HG03108 (cell line): ENCODE measurements at regions not wholly inside any gene's neighbourhood (a gene's known extent, or its start where the extent isn't known, plus 50 kb on each side); places are given as distances from the start of the nearest gene placed in this dataset.
A peak's percentile ranks its signal among the peaks of the same experiment; 100 is the strongest.

ENCODE experiments used
- ATAC-seq: cut with Tn5 transposase; IDR thresholded peaks from one replicate; pipeline ENCODE4 v1.9.1; 2021; ENCODE audit warnings: moderate library complexity; ENCODE audit not compliant: unreplicated experiment

DNA sequence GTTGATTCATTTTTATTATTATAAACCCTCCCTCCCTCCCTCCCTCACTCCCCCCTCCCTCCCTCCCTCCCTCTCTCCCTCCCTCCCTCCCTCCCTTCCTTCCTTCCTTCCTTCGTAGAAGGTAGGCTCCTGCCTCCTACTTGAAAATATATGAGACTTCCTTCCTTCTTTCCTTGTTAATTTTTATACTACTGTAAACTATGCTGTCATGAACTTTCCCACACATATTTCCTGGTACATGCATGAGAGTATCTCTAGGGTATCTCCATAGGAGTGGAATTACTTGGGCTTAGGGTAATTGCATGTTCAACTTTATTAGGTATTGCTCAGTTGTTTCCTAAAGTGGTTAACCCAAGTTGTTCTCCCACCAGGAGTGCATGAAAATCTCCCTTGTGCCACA lies 330.6 kb downstream of the KCNRG start:
- no peak for ATAC-seq

DNA sequence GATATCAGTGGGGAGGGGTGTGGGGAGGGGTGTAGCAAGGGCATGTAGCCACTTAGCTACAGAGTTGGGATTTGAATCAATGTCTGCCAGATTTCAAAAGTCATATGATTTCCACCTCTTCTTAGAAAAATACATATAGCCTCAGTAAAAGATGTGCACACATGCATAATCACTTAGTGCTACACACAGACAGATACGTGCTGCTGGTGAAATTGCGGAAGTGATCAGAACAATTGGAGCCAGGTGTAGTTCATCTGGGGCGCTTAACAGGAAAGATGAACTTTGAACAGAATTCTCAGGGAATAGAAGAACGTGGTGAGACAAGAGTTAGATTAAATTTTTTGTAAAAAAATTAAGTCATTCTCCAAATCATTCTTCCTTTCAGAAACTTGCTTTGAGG lies 333.1 kb downstream of the KCNRG start:
- ATAC-seq, result no peak

DNA sequence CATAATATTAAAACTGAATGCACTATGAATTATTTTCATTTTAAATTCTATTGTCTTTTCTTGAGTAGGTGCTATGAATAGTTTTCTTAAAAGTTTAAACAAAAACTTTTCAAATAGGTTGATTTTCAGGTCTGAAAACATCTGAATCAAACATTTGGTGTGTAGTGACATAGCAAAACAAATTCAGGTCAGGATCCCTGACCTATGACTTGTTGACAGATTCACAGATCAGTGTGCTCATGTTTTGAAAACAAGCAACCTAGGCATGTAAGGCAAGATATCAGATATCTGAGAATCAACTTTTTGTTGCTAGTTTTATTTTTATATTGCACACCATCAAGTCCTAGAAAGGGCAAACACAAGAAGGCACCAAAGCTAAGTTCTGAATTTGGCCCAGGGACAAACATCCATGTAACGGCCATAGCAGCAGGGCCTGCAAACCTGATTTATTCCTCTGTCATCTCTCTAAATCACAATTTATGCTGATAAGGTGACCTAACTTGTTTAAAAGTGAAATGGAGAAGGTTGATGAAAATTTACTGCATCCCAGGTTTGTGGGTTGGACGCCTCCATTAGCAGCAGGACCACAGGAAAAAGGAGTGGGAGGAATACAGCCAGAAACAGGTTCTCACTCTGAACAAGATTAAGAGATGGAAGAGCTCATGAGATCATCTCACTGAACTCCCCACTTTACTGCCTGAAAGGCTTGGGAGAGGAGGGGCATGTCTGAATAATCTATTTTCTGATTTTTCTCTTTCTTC lies 337.7 kb downstream of the KCNRG start:
- ATAC-seq, result no peak

- ATAC-seq, result no peak
Observed at GRCh38 chr13:50353651-50354415, 338.6 kb downstream of the KCNRG start.

DNA sequence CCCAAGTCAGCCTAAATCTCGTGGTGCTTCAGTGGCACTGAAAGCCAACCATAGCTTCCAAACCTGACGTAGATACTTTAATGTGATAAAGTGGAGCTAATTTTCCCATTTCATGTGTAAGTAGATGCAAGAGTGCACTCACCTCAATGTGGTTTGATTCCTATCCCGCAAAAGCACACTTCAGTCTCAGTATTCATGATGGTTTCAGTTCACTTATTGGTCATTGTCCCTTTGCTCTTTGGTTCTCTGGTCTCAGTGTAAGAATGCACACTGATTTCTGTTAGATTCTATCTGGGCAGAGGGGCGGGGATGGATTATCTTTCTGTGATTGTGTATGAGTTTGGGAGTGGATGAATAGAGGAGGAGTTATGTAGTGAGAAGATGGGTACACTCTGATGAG lies 340.6 kb downstream of the KCNRG start:
- ATAC-seq, result no peak

- no peak for ATAC-seq
Observed at GRCh38 chr13:50357136-50357535, 341.9 kb downstream of the KCNRG start.

- no peak for ATAC-seq
Observed at GRCh38 chr13:50357586-50358118, 342.4 kb downstream of the KCNRG start.

DNA sequence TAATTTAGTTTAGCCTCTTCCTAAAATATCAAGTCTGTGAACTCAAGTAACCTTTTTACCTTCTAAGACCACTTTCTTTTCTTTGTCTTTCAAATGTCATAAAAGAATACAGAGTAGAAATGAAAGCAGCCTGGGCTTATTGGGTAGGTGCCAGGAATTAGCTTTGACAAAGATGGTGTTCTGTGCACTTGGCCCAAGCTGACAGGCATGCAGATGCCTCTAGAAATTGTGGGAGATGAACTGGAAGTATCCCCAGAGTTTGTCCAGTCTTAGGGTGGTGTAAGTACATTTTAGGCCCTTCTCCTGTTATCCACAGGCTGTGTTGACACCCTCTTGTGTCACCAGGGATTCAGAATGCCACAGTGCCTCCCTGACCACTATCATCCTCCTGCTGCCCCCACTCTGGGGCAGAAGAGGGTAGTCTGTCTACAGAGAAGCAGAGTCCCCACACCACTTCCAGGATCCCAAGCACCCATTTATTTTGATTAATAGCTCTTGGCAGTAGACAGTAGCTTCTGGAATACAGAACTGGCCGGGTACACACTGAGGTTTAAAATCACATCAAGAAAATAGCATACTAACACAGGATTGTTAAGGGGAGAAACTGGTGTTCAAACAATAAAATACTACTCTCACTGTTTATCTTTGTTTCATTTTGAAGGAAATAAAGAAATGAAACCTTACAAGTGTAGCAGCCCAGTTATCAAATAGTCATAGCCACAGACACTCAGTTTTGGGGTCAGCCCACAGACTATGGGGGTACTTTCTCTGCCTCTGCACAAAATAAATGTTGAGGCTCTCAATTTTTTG lies 343.2 kb downstream of the KCNRG start:
- no peak for ATAC-seq

GRCh38 chr13:50359041-50359367 lies 343.8 kb downstream of the KCNRG start:
- ATAC-seq, result no peak

GRCh38 chr13:50359779-50360178 lies 344.5 kb downstream of the KCNRG start:
- ATAC-seq, result no peak

- no peak for ATAC-seq
Observed at GRCh38 chr13:50360637-50361036, 345.4 kb downstream of the KCNRG start.

DNA sequence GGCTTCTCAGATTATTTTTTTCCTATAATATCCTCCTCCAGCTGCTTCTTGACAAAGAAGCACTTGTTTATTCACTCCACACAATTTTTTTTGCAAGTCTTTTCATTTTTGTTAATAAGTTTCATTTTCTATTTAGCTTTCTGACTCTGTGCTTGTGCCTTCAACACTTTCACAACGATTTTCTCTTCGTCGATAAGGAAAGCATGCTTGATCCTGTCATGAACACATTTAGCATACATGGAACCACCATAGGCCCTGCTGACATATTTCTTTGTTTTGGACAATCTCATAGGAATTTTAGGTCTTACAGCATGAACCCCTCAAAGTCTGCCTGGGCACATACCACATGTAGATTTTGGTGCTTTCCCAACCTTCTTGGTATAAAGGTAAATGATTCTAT lies 346.0 kb downstream of the KCNRG start:
- no peak for ATAC-seq

DNA sequence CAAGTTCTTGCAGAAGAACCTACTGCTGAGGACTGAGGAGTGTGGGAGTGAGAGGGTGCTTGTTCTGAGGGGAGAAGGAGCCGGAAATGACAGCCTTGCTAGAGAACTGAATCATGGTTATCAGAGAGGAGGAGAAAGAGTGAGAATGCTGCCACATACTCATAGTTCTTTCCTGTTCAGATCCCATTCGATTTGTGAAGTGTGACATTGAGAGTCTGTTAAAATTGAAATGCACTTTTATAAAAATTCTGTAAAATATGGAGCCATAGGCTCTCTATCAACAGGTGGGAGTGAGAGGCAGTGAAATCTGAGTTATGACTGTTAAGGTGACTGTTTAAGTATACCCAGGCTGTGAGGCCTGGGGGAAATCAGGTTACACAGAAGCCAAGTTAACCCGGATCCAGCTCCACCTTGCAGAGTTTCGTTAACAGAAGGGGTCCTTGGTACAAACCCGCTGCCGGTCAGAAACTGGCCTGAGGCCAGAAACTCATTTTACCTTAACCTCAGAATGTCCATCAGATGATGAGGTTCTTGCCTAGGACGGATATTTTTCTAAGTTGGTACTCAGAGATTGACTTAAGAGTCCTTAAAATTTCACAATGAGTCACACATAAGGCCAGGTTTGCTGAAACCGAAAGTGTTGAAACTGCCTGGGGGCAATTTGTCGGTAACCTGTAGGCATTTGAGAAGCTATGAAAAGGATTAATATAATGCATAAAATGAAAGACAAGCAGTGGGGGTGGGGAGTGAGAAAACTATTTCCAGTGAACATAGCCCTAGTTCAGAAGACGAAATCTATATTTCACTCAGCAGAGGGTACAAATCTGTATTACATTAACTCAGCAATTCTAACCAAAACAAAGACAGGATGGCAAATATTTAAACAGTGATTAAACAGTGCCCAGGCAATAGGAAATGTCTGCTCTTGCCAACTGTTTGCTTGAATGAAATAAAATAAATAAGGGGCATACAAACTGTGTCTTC lies 350.5 kb downstream of the KCNRG start:
- ATAC-seq, result peak; percentile 55

DNA sequence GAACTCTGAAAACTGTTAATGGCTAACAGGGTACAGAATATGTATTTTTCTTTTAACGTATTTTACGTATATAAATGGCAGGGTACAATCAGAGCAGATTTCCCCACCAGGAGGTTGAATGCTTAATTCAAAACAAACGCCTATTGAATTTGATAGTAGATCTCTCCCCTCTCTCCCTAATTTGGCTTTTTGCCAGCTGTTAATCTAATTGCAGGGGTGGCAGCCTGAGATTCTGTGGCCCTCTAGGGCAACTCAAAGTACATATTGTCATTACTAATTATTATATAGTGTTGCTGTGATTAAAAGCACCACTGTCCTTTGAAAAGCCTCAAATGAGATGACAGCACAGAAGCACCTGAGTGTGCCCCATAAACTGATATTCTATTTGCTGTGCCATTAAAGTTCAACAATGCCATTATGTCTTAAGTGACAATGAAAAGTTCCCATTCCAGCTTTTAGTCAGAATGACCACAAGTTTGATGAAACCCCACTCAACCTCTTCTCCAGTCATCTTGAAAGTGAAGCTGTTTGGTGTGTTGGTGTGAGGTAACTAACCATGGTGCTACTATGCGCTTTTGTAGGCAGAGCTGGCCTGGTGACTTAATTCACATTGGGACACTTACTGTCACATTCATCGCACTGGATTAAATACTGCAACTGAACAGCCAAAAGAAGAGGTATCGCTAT lies 351.4 kb downstream of the KCNRG start:
- peak; percentile 58 for ATAC-seq

DNA sequence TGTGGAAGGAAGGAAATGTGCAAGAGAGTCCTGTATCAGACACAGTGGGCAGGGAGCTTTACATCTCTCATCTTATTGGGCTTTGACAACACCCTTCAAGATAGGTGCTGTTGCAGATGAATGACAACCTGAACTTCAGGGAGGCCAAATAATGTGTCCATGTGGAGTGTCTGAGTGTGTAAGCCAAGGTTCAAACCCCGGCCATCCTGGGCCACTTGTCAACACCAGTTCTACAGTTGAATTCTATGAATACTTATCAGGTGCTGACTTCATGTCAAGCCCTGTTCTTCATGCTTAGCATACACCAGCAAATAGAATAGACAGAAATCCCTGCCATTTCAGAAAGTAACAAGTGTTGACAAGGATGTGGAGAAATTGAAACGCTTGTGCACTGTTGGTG lies 354.4 kb downstream of the KCNRG start:
- no peak for ATAC-seq

DNA sequence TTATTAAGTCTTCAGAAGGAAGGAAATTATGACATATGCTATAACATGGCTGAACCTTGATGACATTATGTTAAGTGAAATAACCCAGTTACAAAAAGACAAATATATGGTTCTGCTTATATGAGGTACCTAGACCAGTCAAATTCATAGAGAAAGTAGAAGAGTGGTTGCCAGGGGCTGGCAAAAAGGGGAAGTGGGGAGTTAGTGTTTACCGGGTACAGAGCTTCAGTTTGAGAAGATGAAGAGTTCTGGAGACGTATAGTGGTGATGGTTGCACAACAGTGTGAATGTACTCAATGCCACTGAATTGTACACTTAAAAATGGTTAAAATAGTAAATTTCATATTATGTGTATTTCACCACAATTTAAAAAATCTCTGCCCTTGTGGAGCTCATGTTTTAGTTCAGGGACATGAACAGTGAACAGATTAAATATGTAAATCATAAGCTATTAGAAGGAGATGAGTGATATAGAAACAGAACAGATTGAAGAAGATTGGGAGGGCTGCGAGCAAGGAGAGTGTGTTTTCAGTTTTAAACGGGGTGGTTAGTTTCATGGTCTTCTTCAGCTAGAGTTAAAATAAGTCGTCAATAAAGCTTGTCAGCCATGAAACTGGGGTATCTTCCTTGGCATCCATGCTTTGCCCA lies 355.2 kb downstream of the KCNRG start:
- peak; percentile 50 for ATAC-seq

GRCh38 chr13:50374517-50374916 lies 359.3 kb downstream of the KCNRG start:
- no peak for ATAC-seq

DNA sequence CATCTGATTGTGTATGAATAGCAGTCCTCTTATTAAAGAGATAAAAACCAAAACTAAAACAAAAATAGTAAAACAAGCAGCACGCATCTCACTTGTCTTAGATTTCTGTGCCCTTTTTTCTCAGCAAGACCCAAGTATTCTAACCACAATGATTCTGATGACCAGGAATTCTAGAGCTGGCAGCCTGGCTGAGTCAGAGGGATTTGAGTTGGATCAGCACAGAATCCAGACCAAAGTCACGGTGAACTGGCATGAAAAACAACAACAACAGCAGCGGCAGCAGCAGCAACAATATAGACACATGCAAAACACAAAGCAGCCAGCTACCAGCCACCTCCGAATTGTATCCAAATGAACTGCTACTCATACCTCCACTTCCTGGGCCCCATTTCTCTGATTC lies 360.5 kb downstream of the KCNRG start:
- no peak for ATAC-seq

- no peak for ATAC-seq
Observed at GRCh38 chr13:50376895-50377575, 361.8 kb downstream of the KCNRG start.
